HL-60 (cell line): ENCODE measurements at regions not wholly inside any gene's neighbourhood (a gene's known extent, or its start where the extent isn't known, plus 50 kb on each side); places are given as distances from the start of the nearest gene placed in this dataset.

Experiments
- DNase-seq, 2 experiments: peaks; one replicate each; pipeline ENCODE4 v3.0.0-alpha.2; 2010 to 2020; ENCODE audit warnings: low read depth in 1 of 2, low spot score in 1 of 2
- H3K27ac ChIP-seq: fragments of 250-450 bp; sonication (Bioruptor Pico); replicated peaks from 2 replicates; pipeline ENCODE4 v1.5.1; 2020; ENCODE audit warnings: mild to moderate bottlenecking, moderate library complexity
- H3K27me3 ChIP-seq: fragments of 250-450 bp; sonication (Bioruptor Pico); 2 replicates; pipeline ENCODE4 v1.5.1; 2021; ENCODE audit warnings: mild to moderate bottlenecking, moderate library complexity; ENCODE audit not compliant: insufficient read depth, poor library complexity, severe bottlenecking
- H3K4me3 ChIP-seq: replicated peaks from 2 replicates; pipeline ENCODE4 v1.5.1; 2011; ENCODE audit warnings: mild to moderate bottlenecking, control low read depth, low read length; ENCODE audit not compliant: insufficient read depth
- CTCF ChIP-seq: IDR thresholded peaks from one replicate; pipeline ENCODE4 v1.5.1; 2011; ENCODE audit warnings: low read length, control low read depth, inconsistent platforms; ENCODE audit not compliant: insufficient read depth
- GABPA ChIP-seq: IDR thresholded peaks from 2 replicates; pipeline ENCODE4 v1.6.1; 2012; ENCODE audit warnings: low read depth
- POLR2AphosphoS5 ChIP-seq: IDR thresholded peaks from 2 replicates; pipeline ENCODE4 v1.6.1; 2012; ENCODE audit warnings: low read depth
- REST ChIP-seq: IDR thresholded peaks from 2 replicates; pipeline ENCODE4 v1.6.1; 2012; ENCODE audit warnings: low read depth; ENCODE audit not compliant: insufficient replicate concordance
- SPI1 ChIP-seq: IDR thresholded peaks from 2 replicates; pipeline ENCODE4 v1.6.1; 2012; ENCODE audit warnings: low read depth, mild to moderate bottlenecking, borderline replicate concordance

DNA sequence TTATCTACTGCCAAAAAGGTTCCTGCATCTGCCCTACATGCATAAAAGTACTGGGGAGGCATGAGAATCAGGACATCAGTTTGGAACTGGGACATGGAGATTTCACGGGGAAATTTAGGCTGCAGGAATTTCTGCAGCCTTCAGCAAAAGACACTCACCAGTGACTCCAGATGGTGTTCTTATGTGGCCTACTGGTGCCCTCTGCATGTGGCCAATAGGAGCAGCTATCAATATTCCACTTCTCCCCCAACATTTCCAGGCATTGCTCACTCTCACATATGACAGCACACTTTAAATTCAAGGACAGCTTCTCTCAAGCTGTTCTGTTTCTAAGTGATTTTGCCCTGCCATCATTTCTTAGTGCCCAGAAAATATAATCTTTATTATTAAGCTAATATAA lies 570.5 kb upstream of the ARGLU1 start:
- no peak for DNase-seq
- H3K27me3 ChIP-seq = no peaks in the 10 kb centered on the region
- H3K4me3 ChIP-seq = no peak overlapping the region
- TF ChIP-seq POLR2AphosphoS5 (no peak), CTCF (no peak), GABPA (no peak), REST (no peak), SPI1 (no peak)
- H3K27ac ChIP-seq = no peak overlapping the region

GRCh38 chr13:107133950-107134349 lies 566.0 kb upstream of the ARGLU1 start:
- DNase-seq = no peak
- no peak overlapping the region for H3K4me3 ChIP-seq
- no peaks in the 10 kb centered on the region for H3K27me3 ChIP-seq
- TF ChIP-seq SPI1 (no peak), POLR2AphosphoS5 (no peak), CTCF (no peak), REST (no peak), GABPA (no peak)
- no peak overlapping the region for H3K27ac ChIP-seq

DNA sequence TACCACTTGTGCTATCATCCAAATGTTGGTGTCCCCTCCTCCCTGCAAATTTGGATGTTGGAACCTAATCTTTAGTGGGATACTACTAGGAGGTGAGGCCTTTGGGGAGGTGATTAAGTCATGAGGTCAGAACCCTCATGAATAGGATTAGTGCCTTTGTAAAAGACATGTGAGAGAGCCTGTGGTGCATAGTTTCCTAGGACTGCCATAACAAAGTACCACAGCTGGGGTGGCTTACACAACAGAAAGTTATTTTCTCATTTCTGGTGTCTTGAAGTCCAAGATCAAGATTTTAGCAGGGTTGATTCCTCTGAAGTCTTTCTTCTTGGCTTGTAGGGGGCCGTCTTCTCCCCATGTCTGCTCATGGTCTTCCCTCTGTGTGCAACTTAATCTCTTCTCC lies 562.6 kb upstream of the ARGLU1 start:
- TF ChIP-seq GABPA (no peak), SPI1 (no peak), CTCF (no peak), POLR2AphosphoS5 (no peak), REST (no peak)
- Histone ChIP-seq H3K4me3 (no peak overlapping the region), H3K27me3 (no peaks in the 10 kb centered on the region), H3K27ac (no peak overlapping the region)
- DNase-seq = no peak
